Spinal cord (tissue), 9 donors: ENCODE measurements at regions not wholly inside any gene's neighbourhood (a gene's known extent, or its start where the extent isn't known, plus 50 kb on each side); places are given as distances from the start of the nearest gene placed in this dataset.

Experiments used
- DNase-seq, 6 donors: peaks; one replicate each; pipeline versions ENCODE4 v3.0.0 to v3.0.0-alpha.2; 2013 to 2015; ENCODE audit warnings: low spot score in 6 of 6, low read depth in 4 of 6
- H3K27ac ChIP-seq: one replicate; pipeline ENCODE4 v1.5.1; 2013; ENCODE audit warnings: low read depth, low read length, control low read depth
- H3K27me3 ChIP-seq: one replicate; pipeline ENCODE4 v1.6.1; 2013; ENCODE audit warnings: low read length; ENCODE audit not compliant: control insufficient read depth, insufficient read depth
- H3K36me3 ChIP-seq: one replicate; pipeline ENCODE4 v1.6.1; 2013; ENCODE audit warnings: low read length; ENCODE audit not compliant: control insufficient read depth, insufficient read depth
- H3K4me1 ChIP-seq: one replicate; pipeline ENCODE4 v1.6.1; 2013; ENCODE audit warnings: low read length; ENCODE audit not compliant: control insufficient read depth, insufficient read depth
- H3K4me3 ChIP-seq: one replicate; pipeline ENCODE4 v1.5.1; 2013; ENCODE audit warnings: low read depth, low read length, control low read depth
- H3K9me3 ChIP-seq: one replicate; pipeline ENCODE4 v1.6.1; 2013; ENCODE audit warnings: low read length; ENCODE audit not compliant: control insufficient read depth, insufficient read depth
- WGBS: methylation state at CpG from one replicate; pipeline ENCODE4 v1.1.5; 2013; ENCODE audit warnings: missing lambda C conversion rate; ENCODE audit not compliant: insufficient coverage; 5-methylcytosine and 5-hydroxymethylcytosine counted together
- donor health status: healthy.

DNA sequence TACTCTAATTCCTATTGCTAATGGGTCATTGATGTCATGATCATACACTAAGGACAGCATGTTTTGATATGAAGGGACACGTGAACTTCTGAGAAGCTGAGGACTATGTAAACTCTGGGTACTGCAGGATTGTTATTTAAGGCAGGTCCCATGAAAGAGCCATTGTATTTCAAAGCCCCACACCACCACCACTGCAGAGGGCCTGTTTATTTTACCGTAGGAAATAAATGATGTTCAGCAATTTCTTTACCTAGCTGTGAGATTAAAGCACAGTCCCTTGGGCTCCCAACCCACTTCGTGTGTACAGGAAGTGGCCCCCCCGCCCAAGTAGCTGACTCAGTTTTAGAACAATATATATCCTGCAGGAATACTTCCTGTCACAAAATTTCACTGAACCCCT lies 89.8 kb upstream of the ACSL4 start:
- no peak for DNase-seq
- no peaks in the 10 kb centered on the region for H3K9me3 ChIP-seq
- 40% methylated on average over 2 of the region's 4 CpGs for WGBS
- no peak overlapping the region for H3K4me3 ChIP-seq
- no peak overlapping the region for H3K27ac ChIP-seq
- H3K4me1 ChIP-seq = peaks cover 4% of the 10 kb centered on the region
- no peaks in the 10 kb centered on the region for H3K36me3 ChIP-seq
- H3K27me3 ChIP-seq = peaks cover 16% of the 10 kb centered on the region

DNA sequence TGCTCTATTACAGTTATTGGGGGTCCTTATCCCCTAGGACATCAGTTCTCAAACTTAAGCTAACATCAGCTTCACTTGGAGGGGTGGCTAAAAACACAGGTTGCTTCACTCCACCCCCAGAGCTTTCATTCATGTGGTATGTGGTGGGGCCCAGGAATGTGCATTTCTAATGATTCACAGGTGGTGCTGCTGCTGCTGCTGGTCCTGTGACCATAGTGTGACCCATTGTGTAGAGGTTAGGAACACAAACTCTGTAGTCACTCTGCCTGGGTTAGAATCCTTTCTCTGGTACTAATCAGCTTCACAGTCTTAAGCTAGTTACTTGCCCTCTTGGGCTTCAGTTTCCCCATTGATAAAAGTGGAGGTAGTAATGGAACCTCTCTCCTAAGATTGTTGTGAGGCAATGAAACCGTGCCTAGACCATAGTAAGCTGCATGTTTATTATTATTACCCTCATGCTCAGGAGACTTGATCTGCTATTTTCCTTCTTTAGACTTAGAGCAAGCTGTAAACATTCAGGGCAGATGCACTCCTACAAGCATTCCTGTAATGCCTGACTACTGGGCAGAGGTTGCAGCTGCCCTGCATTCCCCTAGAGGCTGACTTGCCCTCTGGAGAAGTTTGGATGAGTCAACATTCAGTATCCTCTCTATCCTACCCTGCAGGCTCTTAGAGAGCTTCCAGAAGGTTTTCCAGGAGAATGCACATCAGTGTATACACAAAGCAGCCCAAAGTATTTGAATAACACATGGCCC lies 94.1 kb upstream of the ACSL4 start:
- Histone ChIP-seq H3K4me1 (no peaks in the 10 kb centered on the region), H3K9me3 (no peaks in the 10 kb centered on the region), H3K27ac (no peak overlapping the region), H3K36me3 (no peaks in the 10 kb centered on the region), H3K27me3 (peaks cover 13% of the 10 kb centered on the region), H3K4me3 (no peak overlapping the region)
- WGBS = no CpG with 5 or more reads among the region's 1 CpG
- DNase-seq = no peak

DNA sequence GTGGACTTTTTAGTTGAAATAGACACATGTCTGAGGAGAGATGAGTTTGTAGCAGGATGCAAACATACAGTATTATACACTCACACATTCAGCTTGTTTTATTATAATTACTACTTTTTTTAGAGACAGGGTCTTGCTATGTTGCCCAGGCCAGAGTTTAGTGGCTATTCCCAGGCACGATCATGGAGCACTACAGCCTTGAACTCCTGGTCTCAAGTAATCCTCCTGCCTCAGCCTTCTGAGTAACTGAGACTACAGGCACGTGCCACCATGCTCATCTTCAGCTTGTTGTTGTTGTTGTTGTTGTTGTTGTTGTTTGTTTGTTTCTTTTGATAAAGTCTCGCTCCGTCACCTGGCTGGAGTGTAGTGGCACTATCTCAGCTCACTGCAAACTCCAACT lies 94.7 kb upstream of the ACSL4 start:
- DNase-seq = no peak
- no peaks in the 10 kb centered on the region for H3K9me3 ChIP-seq
- peaks cover 13% of the 10 kb centered on the region for H3K27me3 ChIP-seq
- WGBS = 100% methylated on average over 1 of the region's 4 CpGs
- no peak overlapping the region for H3K27ac ChIP-seq
- H3K4me1 ChIP-seq = no peaks in the 10 kb centered on the region
- H3K36me3 ChIP-seq = no peaks in the 10 kb centered on the region
- H3K4me3 ChIP-seq = no peak overlapping the region

DNA sequence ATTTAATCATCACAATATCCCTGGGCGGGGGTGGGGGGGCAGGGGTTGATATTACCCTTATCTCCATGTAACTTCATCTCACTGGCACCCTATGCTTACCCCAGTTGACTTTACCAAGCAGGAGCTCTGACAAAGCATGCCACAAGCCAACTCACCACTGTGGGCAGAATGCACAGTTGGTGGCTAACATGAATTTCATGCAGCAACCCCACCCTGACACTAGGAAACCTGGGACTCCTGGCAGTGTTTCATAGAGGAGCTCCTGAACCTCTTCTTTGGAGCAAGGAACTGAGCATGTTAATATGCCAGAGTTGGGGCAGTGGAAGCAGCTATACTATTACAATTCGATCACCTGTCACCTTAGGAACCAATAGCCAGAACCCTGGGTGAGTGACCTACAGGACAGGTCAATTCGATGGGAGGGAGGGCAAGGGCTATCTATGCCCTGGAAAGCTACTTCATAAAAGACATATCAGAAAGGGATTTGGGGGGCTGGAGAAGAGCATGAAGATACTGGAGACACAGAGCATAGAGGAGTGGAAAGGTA lies 97.2 kb upstream of the ACSL4 start:
- Histone ChIP-seq H3K4me3 (no peak overlapping the region), H3K9me3 (no peaks in the 10 kb centered on the region), H3K36me3 (no peaks in the 10 kb centered on the region), H3K4me1 (no peaks in the 10 kb centered on the region), H3K27me3 (peaks cover 8% of the 10 kb centered on the region), H3K27ac (no peak overlapping the region)
- no peak for DNase-seq
- no CpG with 5 or more reads among the region's 3 CpGs for WGBS

DNA sequence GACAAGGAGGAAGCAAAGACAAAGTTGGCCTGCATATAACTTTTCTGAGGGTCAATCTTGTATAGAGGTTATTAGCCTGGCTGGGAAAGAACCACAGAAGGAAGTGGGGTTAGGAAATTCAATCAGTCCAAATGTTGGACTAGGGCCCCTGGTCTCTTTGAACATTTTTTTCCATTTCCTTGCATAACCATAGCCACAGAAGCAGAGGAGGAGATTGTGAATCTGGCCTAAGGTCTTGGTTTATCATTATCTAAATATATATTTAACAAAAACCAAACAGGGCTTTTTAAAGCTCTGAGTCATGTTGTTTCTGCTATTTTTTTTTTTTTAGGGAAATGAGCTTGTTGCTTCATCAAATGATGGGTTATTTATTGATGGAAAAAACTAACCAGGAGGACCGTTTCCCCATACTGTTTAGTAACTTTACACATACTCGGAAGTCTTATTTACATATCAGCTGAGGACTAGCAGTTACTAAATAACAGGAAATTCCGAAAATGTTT lies 97.7 kb upstream of the ACSL4 start:
- DNase-seq = no peak
- Histone ChIP-seq H3K4me3 (no peak overlapping the region), H3K4me1 (no peaks in the 10 kb centered on the region), H3K9me3 (no peaks in the 10 kb centered on the region), H3K36me3 (no peaks in the 10 kb centered on the region), H3K27me3 (peaks cover 8% of the 10 kb centered on the region), H3K27ac (no peak overlapping the region)
- no CpG with 5 or more reads among the region's 3 CpGs for WGBS

GRCh38 chrX:109831326-109831985 lies 98.4 kb upstream of the ACSL4 start:
- Histone ChIP-seq H3K4me1 (no peaks in the 10 kb centered on the region), H3K4me3 (no peak overlapping the region), H3K27me3 (peaks cover 8% of the 10 kb centered on the region), H3K9me3 (no peaks in the 10 kb centered on the region), H3K36me3 (no peaks in the 10 kb centered on the region), H3K27ac (no peak overlapping the region)
- WGBS = 67% methylated on average over 1 of the region's 6 CpGs
- no peak for DNase-seq

- H3K9me3 ChIP-seq = no peaks in the 10 kb centered on the region
- H3K4me1 ChIP-seq = no peaks in the 10 kb centered on the region
- no peak for DNase-seq
- no peak overlapping the region for H3K4me3 ChIP-seq
- no peak overlapping the region for H3K27ac ChIP-seq
- WGBS = 53% methylated on average over 5 of the region's 13 CpGs
- no peaks in the 10 kb centered on the region for H3K36me3 ChIP-seq
- H3K27me3 ChIP-seq = peaks cover 13% of the 10 kb centered on the region
Measured at GRCh38 chrX:109839694-109840567, 106.9 kb upstream of the ACSL4 start.

GRCh38 chrX:109840585-109840984 lies 107.5 kb upstream of the ACSL4 start:
- DNase-seq = no peak
- WGBS = no CpG with 5 or more reads among the region's 3 CpGs
- Histone ChIP-seq H3K4me1 (no peaks in the 10 kb centered on the region), H3K27me3 (peaks cover 13% of the 10 kb centered on the region), H3K36me3 (no peaks in the 10 kb centered on the region), H3K9me3 (no peaks in the 10 kb centered on the region), H3K4me3 (no peak overlapping the region), H3K27ac (no peak overlapping the region)

- no peaks in the 10 kb centered on the region for H3K4me1 ChIP-seq
- H3K9me3 ChIP-seq = no peaks in the 10 kb centered on the region
- peaks cover 14% of the 10 kb centered on the region for H3K27me3 ChIP-seq
- no peak overlapping the region for H3K4me3 ChIP-seq
- DNase-seq = no peak
- H3K27ac ChIP-seq = no peak overlapping the region
- WGBS = no CpG with 5 or more reads among the region's 4 CpGs
- no peaks in the 10 kb centered on the region for H3K36me3 ChIP-seq
Measured at GRCh38 chrX:109841257-109841656, 108.2 kb upstream of the ACSL4 start.
